DND-41 (cell line): ENCODE measurements at regions not wholly inside any gene's neighbourhood (a gene's known extent, or its start where the extent isn't known, plus 50 kb on each side); places are given as distances from the start of the nearest gene placed in this dataset.
"Not testable (repeated sequence)": the region's sequence is repeated elsewhere in the genome, so short reads cannot be mapped to it uniquely, and the experiment has no call there.

Experiments
- ATAC-seq: fragments of 200-7000 bp; cut with Tn5 transposase; 3 replicates; pipeline ENCODE4 v1.9.1; 2021; ENCODE audit warnings: low read depth; ENCODE audit not compliant: insufficient read depth
- DNase-seq: peaks from one replicate; pipeline ENCODE4 v3.0.0-alpha.2; 2020
- H2AFZ ChIP-seq: 2 replicates; pipeline ENCODE4 v1.6.0; 2012; ENCODE audit warnings: low read depth, low read length
- H3K27ac ChIP-seq: 2 replicates; pipeline ENCODE4 v1.5.1; 2012; ENCODE audit warnings: low read length, inconsistent platforms
- H3K27me3 ChIP-seq: fragments of 200-600 bp; sonication (generic); 2 replicates; pipeline ENCODE4 v1.6.0; 2012; ENCODE audit warnings: low read length, mild to moderate bottlenecking, inconsistent platforms; ENCODE audit not compliant: insufficient read depth, poor library complexity
- H3K36me3 ChIP-seq: 2 replicates; pipeline ENCODE4 v1.5.1; 2012; ENCODE audit warnings: low read length, inconsistent platforms; ENCODE audit not compliant: insufficient read depth
- H3K4me1 ChIP-seq: 2 replicates; pipeline ENCODE4 v1.5.1; 2012; ENCODE audit warnings: mild to moderate bottlenecking, low read length; ENCODE audit not compliant: insufficient read depth
- H3K4me2 ChIP-seq: 2 replicates; pipeline ENCODE4 v1.6.0; 2012; ENCODE audit warnings: mild to moderate bottlenecking, moderate library complexity, low read length, inconsistent platforms; ENCODE audit not compliant: insufficient read depth
- H3K4me3 ChIP-seq, 2 experiments: fragments of 200-600 bp in 1 of 2; shearing (Covaris generic) in 1 of 2; 2 replicates each; pipeline ENCODE4 v1.5.1; 2012 to 2016; ENCODE audit warnings: inconsistent platforms in 2 of 2, low read length in 2 of 2, mild to moderate bottlenecking in 2 of 2, low read depth in 1 of 2, moderate library complexity in 1 of 2
- H3K79me2 ChIP-seq: 2 replicates; pipeline ENCODE4 v1.6.0; 2012; ENCODE audit warnings: low read length, inconsistent platforms; ENCODE audit not compliant: insufficient read depth
- H3K9ac ChIP-seq: 2 replicates; pipeline ENCODE4 v1.6.0; 2012; ENCODE audit warnings: low read depth, mild to moderate bottlenecking, inconsistent platforms, low read length, moderate library complexity
- H3K9me3 ChIP-seq: 2 replicates; pipeline ENCODE4 v1.5.1; 2012; ENCODE audit warnings: low read length, moderate library complexity, mild to moderate bottlenecking, inconsistent platforms; ENCODE audit not compliant: insufficient read depth, severe bottlenecking
- H4K20me1 ChIP-seq: 2 replicates; pipeline ENCODE4 v1.6.0; 2012; ENCODE audit warnings: low read length; ENCODE audit not compliant: insufficient read depth
- EZH2 ChIP-seq: IDR thresholded peaks from 3 replicates; pipeline ENCODE4 v1.6.1; 2012; ENCODE audit warnings: borderline replicate concordance, low read depth, mild to moderate bottlenecking, moderate library complexity, low read length, inconsistent platforms; ENCODE audit not compliant: severe bottlenecking
- TF ChIP-seq, protein P1 (sequence below): IDR thresholded peaks from 2 replicates; pipeline ENCODE4 v1.5.1; 2012; ENCODE audit warnings: borderline replicate concordance, low read length, moderate library complexity, mild to moderate bottlenecking; ENCODE audit not compliant: poor library complexity, severe bottlenecking; ENCODE audit errors: extremely low read depth

DNA sequence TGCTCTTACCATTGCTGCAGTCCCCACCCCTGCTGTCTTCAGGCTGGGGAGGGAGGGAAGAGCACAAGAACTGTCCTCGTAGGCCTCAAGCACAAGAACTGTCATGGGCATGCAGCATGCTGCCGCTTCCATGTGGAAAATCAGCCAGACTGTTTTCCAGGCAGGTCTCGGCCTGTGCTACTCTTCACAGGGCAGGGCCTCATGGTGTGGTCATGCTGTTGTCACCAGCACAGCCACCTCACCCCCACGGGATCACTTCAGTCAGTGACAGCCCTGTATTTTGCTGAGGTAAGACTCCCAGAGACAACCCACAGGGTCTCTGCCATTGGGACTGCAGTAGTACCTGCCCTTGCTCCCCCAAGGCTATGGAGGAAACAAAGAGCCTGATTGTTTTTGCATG is 205.3 kb downstream of the NAP1L3 start:
- H3K4me3 ChIP-seq: no peak overlapping the region
- no peak overlapping the region for H2AFZ ChIP-seq
- H3K9ac ChIP-seq: no peak overlapping the region
- no peaks in the 10 kb centered on the region for H3K36me3 ChIP-seq
- no peaks in the 10 kb centered on the region for H3K9me3 ChIP-seq
- no peaks in the 10 kb centered on the region for H3K27me3 ChIP-seq
- no peaks in the 10 kb centered on the region for H4K20me1 ChIP-seq
- H3K79me2 ChIP-seq: no peaks in the 10 kb centered on the region
- DNase-seq: no peak
- H3K4me1 ChIP-seq: no peaks in the 10 kb centered on the region
- TF ChIP-seq, protein P1, sequence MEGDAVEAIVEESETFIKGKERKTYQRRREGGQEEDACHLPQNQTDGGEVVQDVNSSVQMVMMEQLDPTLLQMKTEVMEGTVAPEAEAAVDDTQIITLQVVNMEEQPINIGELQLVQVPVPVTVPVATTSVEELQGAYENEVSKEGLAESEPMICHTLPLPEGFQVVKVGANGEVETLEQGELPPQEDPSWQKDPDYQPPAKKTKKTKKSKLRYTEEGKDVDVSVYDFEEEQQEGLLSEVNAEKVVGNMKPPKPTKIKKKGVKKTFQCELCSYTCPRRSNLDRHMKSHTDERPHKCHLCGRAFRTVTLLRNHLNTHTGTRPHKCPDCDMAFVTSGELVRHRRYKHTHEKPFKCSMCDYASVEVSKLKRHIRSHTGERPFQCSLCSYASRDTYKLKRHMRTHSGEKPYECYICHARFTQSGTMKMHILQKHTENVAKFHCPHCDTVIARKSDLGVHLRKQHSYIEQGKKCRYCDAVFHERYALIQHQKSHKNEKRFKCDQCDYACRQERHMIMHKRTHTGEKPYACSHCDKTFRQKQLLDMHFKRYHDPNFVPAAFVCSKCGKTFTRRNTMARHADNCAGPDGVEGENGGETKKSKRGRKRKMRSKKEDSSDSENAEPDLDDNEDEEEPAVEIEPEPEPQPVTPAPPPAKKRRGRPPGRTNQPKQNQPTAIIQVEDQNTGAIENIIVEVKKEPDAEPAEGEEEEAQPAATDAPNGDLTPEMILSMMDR: no peak
- no peak for TF ChIP-seq EZH2
- ATAC-seq: no peak
- no peak overlapping the region for H3K4me2 ChIP-seq
- no peak overlapping the region for H3K27ac ChIP-seq

DNA sequence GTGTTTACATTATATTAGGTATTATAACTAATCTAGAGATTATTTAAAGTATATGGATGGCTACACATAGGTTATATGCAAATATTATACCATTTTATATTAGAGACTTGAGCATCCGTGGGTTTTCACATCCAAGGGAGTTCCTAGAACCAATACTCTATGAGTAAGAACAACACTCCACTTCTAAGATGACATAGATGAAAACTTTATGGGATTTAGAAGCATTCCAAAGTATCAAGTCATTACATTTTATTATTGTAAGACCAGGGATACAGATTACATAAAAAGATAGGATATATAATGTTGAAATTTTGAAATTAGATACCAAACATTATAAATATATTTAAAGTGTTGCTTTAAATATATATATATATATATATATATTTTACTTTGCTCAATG is 207.0 kb downstream of the NAP1L3 start:
- TF ChIP-seq, protein P1: no peak
- TF ChIP-seq EZH2: no peak
- Histone ChIP-seq H3K27ac (no peak overlapping the region), H3K4me2 (no peak overlapping the region), H3K4me1 (no peaks in the 10 kb centered on the region), H3K9ac (no peak overlapping the region), H3K79me2 (no peaks in the 10 kb centered on the region), H3K4me3 (no peak overlapping the region), H2AFZ (no peak overlapping the region), H4K20me1 (no peaks in the 10 kb centered on the region), H3K9me3 (no peaks in the 10 kb centered on the region), H3K27me3 (no peaks in the 10 kb centered on the region), H3K36me3 (no peaks in the 10 kb centered on the region)
- DNase-seq (no peak), ATAC-seq (no peak)

DNA sequence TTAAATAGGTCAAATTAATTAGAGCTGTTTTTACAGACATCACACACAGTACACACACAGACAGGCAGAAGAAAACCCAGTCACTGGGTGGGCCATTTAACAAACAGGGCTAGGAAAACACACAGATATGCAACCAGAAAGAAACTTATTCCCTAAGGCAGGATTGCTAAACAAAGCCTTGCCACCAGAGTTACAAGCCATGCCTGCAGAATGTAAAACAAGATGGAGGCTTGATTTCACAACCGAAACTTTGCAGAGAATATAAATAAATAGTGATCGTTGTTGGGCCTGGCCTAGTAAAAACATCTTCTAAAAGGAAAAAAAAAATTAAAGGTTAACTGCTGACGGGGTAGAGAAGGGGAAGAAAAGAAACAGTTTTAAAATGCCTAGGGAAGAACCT is 212.3 kb downstream of the NAP1L3 start:
- H3K9ac ChIP-seq: no peak overlapping the region
- TF ChIP-seq, protein P1: no peak
- no peak for TF ChIP-seq EZH2
- ATAC-seq: no peak
- H3K4me3 ChIP-seq: no peak overlapping the region
- no peak overlapping the region for H2AFZ ChIP-seq
- no peaks in the 10 kb centered on the region for H4K20me1 ChIP-seq
- no peaks in the 10 kb centered on the region for H3K36me3 ChIP-seq
- H3K4me2 ChIP-seq: no peak overlapping the region
- no peaks in the 10 kb centered on the region for H3K27me3 ChIP-seq
- no peak for DNase-seq
- no peaks in the 10 kb centered on the region for H3K4me1 ChIP-seq
- no peak overlapping the region for H3K27ac ChIP-seq
- no peaks in the 10 kb centered on the region for H3K79me2 ChIP-seq
- H3K9me3 ChIP-seq: no peaks in the 10 kb centered on the region

DNA sequence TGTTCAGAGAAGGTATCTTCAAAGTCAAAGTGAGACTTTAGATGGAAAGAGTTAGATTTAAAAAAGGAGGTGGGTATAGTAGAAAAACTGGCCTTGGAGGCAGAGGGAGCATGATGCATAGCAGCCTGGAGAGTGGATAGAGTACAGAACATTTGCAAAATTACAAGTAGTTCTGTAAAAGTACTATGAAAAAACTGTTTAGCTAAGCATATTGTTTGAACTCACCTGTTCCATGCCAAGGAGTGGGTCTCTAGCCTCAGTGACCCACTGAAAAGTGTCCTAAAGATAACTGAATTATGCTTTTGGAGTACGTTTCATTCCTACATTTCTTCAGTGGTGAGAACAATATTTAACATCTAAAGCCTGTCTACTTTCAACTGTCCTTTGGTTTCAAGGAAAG is 218.9 kb downstream of the NAP1L3 start:
- H2AFZ ChIP-seq: no peak overlapping the region
- no peaks in the 10 kb centered on the region for H3K4me1 ChIP-seq
- DNase-seq (no peak), ATAC-seq (no peak)
- no peaks in the 10 kb centered on the region for H3K9me3 ChIP-seq
- no peak overlapping the region for H3K9ac ChIP-seq
- H3K27me3 ChIP-seq: no peaks in the 10 kb centered on the region
- H3K27ac ChIP-seq: no peak overlapping the region
- TF ChIP-seq, protein P1: no peak
- no peak for TF ChIP-seq EZH2
- H3K4me2 ChIP-seq: no peak overlapping the region
- H3K4me3 ChIP-seq: no peak overlapping the region
- H3K36me3 ChIP-seq: no peaks in the 10 kb centered on the region
- no peaks in the 10 kb centered on the region for H4K20me1 ChIP-seq
- no peaks in the 10 kb centered on the region for H3K79me2 ChIP-seq

DNA sequence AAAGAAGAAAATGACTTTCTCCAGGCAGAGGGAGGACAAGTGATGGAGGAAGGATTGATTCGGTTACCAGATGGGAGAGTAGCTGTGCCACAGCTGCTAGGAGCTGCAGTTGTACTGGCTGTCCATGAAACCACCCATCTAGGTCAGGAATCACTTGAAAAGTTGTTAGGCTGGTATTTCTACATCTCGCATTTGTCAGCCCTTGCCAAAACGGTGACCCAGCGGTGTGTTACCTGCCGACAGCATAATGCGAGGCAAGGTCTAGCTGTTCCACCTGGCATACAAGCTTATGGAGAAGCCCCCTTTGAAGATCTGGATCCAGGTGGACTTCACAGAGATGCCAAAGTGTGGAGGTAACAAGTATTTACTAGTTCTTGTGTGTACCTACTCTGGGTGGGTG is 238.7 kb downstream of the NAP1L3 start:
- H3K4me2 ChIP-seq, H3K9me3 ChIP-seq, H3K9ac ChIP-seq, H3K79me2 ChIP-seq, H2AFZ ChIP-seq, ATAC-seq, DNase-seq, H3K4me1 ChIP-seq, H4K20me1 ChIP-seq, H3K4me3 ChIP-seq, H3K36me3 ChIP-seq, H3K27ac ChIP-seq, H3K27me3 ChIP-seq: not testable (repeated sequence)
